GM23248 (cell line): ENCODE measurements at regions not wholly inside any gene's neighbourhood (a gene's known extent, or its start where the extent isn't known, plus 50 kb on each side); places are given as distances from the start of the nearest gene placed in this dataset.
A peak's percentile ranks its signal among the peaks of the same experiment; 100 is the strongest.

ENCODE experiments used
- DNase-seq: peaks from one replicate; pipeline ENCODE4 v3.0.0-alpha.2; 2015
- H2AFZ ChIP-seq: fragments of 200-600 bp; sonication (generic); 2 replicates; pipeline ENCODE4 v1.6.1; 2016; ENCODE audit warnings: antibody characterized with exemption
- H3F3A ChIP-seq: fragments of 200-600 bp; sonication (generic); 2 replicates; pipeline ENCODE4 v1.6.1; 2016; ENCODE audit warnings: mild to moderate bottlenecking, antibody characterized with exemption, mixed run types; ENCODE audit not compliant: insufficient read depth
- H3K27ac ChIP-seq: fragments of 200-600 bp; sonication (generic); 2 replicates; pipeline ENCODE4 v1.5.1; 2016; ENCODE audit warnings: mild to moderate bottlenecking
- H3K27me3 ChIP-seq: fragments of 200-600 bp; sonication (generic); replicated peaks from 2 replicates; pipeline ENCODE4 v1.6.1; 2016; ENCODE audit warnings: mild to moderate bottlenecking; ENCODE audit not compliant: insufficient read depth
- H3K36me3 ChIP-seq: fragments of 200-600 bp; sonication (generic); 2 replicates; pipeline ENCODE4 v1.6.1; 2016; ENCODE audit warnings: low read depth, mild to moderate bottlenecking
- H3K4me1 ChIP-seq: fragments of 200-600 bp; sonication (generic); 2 replicates; pipeline ENCODE4 v1.6.1; 2016; ENCODE audit warnings: mild to moderate bottlenecking; ENCODE audit not compliant: insufficient read depth
- H3K4me2 ChIP-seq: fragments of 200-600 bp; sonication (generic); one replicate; pipeline ENCODE4 v1.6.1; 2016; ENCODE audit warnings: mild to moderate bottlenecking; ENCODE audit not compliant: unreplicated experiment
- H3K4me3 ChIP-seq: fragments of 200-600 bp; sonication (generic); 2 replicates; pipeline ENCODE4 v1.5.1; 2016; ENCODE audit warnings: mild to moderate bottlenecking
- H3K79me2 ChIP-seq: fragments of 200-600 bp; sonication (generic); 2 replicates; pipeline ENCODE4 v1.6.1; 2016; ENCODE audit warnings: mild to moderate bottlenecking; ENCODE audit not compliant: insufficient read depth
- H3K9ac ChIP-seq: fragments of 200-600 bp; sonication (generic); 2 replicates; pipeline ENCODE4 v1.6.1; 2016; ENCODE audit warnings: mild to moderate bottlenecking
- H3K9me2 ChIP-seq: fragments of 200-600 bp; sonication (generic); 2 replicates; pipeline ENCODE4 v1.6.1; 2016; ENCODE audit warnings: mixed run types, mild to moderate bottlenecking, moderate library complexity; ENCODE audit not compliant: insufficient read depth
- H3K9me3 ChIP-seq: fragments of 200-600 bp; sonication (generic); one replicate; pipeline ENCODE4 v1.6.1; 2017; ENCODE audit warnings: low read depth
- H4K20me1 ChIP-seq: fragments of 200-600 bp; sonication (generic); 2 replicates; pipeline ENCODE4 v1.6.0; 2016; ENCODE audit not compliant: insufficient read depth
- EZH2 ChIP-seq: fragments of 200-600 bp; sonication (generic); IDR thresholded peaks from 2 replicates; pipeline ENCODE4 v1.6.1; 2018; ENCODE audit warnings: antibody characterized with exemption, mild to moderate bottlenecking; ENCODE audit not compliant: insufficient read depth, poor library complexity, severe bottlenecking
- EZH2phosphoT487 ChIP-seq: fragments of 200-600 bp; sonication (generic); IDR thresholded peaks from 2 replicates; pipeline ENCODE4 v1.6.1; 2018; ENCODE audit warnings: antibody characterized with exemption, moderate library complexity, mild to moderate bottlenecking, low read depth; ENCODE audit not compliant: insufficient read depth
- WGBS, 2 experiments: methylation state at CpG; one replicate each; pipeline ENCODE4 v1.1.6; 2015 to 2017; ENCODE audit warnings: low lambda C conversion rate in 2 of 2, low coverage in 1 of 2; ENCODE audit errors: missing lambda C conversion rate in 2 of 2; 5-methylcytosine and 5-hydroxymethylcytosine counted together
- in situ Hi-C: fragments of 300-500 bp; cut with MboI; formaldehyde crosslinking; loops from 2 replicates; pipeline ENCODE4 v1.15.0; 2020

DNA sequence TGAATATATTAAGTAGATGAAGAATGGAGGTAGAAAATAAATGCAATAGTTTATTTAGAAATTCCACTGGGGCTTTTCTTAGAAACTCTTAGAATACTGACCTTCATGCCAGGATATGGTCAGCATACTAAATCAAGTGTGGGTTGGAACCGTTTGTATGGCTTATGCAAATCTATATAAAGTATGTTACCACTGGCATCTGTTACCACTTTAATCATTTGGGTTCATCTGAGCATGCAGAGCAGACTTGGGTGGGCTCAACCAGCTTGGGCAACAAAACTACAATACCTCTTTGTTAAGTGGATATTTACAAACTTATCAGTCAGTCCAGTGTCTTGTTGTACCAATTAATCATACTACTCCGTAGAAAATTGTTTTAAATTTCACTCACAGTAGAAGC, 125.8 kb downstream of the CRPPA start:
- 54 to 58% methylated on average over 2 of the region's 2 CpGs for WGBS, 2 experiments
- Histone ChIP-seq H3K9me3 (no peaks in the 10 kb centered on the region), H3F3A (no peaks in the 10 kb centered on the region), H3K27me3 (no peaks in the 10 kb centered on the region), H3K4me3 (no peak overlapping the region), H2AFZ (no peak overlapping the region), H3K4me1 (no peaks in the 10 kb centered on the region), H3K27ac (no peak overlapping the region), H3K9ac (no peak overlapping the region), H3K79me2 (no peaks in the 10 kb centered on the region), H3K36me3 (no peaks in the 10 kb centered on the region), H3K4me2 (no peak overlapping the region), H4K20me1 (no peaks in the 10 kb centered on the region), H3K9me2 (no peaks in the 10 kb centered on the region)
- no peak for DNase-seq
- in situ Hi-C loops, result no loop called here
- TF ChIP-seq EZH2 (no peak), EZH2phosphoT487 (no peak)

DNA sequence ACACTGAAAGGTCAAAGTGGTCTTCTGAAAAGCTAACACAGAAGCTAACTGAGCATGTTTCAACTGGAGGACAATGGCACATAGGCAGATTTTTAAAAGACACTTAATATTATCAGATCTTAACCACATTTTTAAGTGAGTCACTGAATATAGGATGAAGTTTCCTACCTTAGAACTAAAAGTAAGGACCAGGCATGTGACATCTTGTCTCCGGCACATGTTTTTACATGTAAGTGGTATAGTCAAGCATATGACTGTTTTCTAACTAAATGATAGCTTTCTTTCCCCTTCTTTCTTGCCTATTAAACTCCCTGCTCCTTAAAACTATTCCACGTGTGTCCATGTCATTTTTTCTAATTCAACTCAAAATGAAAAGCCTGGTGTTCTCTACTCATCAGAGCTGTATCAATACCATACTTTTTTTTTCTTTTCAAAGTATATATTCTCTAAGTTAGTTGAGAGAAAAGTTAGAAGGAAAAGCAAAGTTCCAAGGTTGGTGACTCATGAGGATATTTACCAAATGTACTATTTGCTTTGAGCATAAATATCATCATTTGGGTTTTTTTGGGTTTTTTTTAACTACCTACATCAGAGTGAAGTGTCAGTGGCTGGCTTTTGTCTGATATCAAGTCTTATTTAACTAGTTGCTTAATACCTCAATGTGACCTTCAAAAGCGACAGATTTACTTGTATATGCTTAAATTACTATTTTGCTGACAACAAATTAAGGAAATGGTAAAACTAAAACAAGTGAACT, 127.5 kb downstream of the CRPPA start:
- Histone ChIP-seq H3K27ac (no peak overlapping the region), H3K4me3 (no peak overlapping the region), H3K79me2 (no peaks in the 10 kb centered on the region), H3K9me2 (no peaks in the 10 kb centered on the region), H3F3A (no peaks in the 10 kb centered on the region), H3K36me3 (no peaks in the 10 kb centered on the region), H3K4me2 (no peak overlapping the region), H3K9ac (no peak overlapping the region), H4K20me1 (no peaks in the 10 kb centered on the region), H3K4me1 (no peaks in the 10 kb centered on the region), H3K9me3 (no peaks in the 10 kb centered on the region), H2AFZ (no peak overlapping the region), H3K27me3 (no peaks in the 10 kb centered on the region)
- DNase-seq, result peak; percentile 2
- in situ Hi-C loops, result no loop called here
- TF ChIP-seq EZH2phosphoT487 (no peak), EZH2 (no peak)
- WGBS, 2 experiments, result 77 to 86% methylated on average over 3 of the region's 3 CpGs

DNA sequence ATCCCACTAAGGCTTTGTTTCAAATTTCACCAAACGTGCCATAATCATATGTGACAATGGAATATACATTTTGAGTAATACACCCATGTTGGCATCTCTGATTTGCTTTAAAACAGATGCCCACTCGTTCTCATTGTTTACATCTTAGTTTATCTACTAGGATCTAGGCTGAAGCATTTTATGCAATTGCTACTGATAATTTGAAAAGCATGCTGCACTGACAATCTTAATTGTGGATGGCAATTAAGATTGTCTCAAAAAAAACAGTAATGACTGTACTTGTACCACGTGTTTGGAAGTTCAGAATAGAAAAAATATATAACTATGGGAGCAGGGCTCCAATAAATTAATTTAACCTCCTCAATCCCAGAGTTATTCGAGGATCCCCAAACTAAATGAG, 136.8 kb downstream of the CRPPA start:
- no peaks in the 10 kb centered on the region for H3K36me3 ChIP-seq
- H2AFZ ChIP-seq, result no peak overlapping the region
- no peaks in the 10 kb centered on the region for H3F3A ChIP-seq
- H3K9ac ChIP-seq, result no peak overlapping the region
- no peak overlapping the region for H3K4me2 ChIP-seq
- TF ChIP-seq EZH2 (no peak), EZH2phosphoT487 (no peak)
- no peak for DNase-seq
- H4K20me1 ChIP-seq, result no peaks in the 10 kb centered on the region
- no peaks in the 10 kb centered on the region for H3K27me3 ChIP-seq
- in situ Hi-C loops, result no loop called here
- no peaks in the 10 kb centered on the region for H3K9me2 ChIP-seq
- no peaks in the 10 kb centered on the region for H3K79me2 ChIP-seq
- no peak overlapping the region for H3K27ac ChIP-seq
- WGBS, 2 experiments, result 53 to 59% methylated on average over 4 of the region's 4 CpGs
- H3K4me1 ChIP-seq, result no peaks in the 10 kb centered on the region
- no peaks in the 10 kb centered on the region for H3K9me3 ChIP-seq
- H3K4me3 ChIP-seq, result no peak overlapping the region

DNA sequence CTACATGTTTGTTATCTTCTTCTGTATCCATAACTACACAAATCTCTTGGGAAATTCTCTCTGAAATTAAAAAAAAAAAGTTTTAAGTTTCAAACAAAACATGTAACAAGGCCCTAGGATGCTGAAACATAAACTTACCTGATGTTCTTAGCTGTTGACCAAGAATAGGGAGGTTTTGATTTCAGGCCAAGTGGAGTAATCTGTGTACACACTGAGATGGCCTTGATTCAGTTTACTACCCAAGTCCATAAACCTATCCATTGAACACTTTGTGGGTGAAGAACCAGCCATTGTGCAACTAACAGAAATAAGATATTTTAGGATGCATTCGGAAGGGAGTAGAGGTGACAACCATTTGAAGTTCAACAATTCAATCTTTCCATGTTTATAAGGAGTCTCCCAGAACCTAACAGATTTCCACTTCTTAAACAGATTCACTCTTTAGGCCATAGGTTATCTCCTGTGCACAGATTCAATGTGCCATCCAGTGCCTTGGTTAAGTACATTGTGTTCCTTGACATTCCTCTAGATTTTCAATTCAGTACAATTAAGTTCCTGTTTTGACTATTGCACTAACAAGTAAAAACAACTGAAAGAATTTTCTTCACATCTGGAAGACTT, 143.1 kb downstream of the CRPPA start:
- Histone ChIP-seq H3K9me2 (no peaks in the 10 kb centered on the region), H3K4me3 (no peak overlapping the region), H3K4me1 (no peaks in the 10 kb centered on the region), H3K9ac (no peak overlapping the region), H3K4me2 (no peak overlapping the region), H3K9me3 (no peaks in the 10 kb centered on the region), H3F3A (no peaks in the 10 kb centered on the region), H3K36me3 (no peaks in the 10 kb centered on the region), H3K27me3 (no peaks in the 10 kb centered on the region), H3K27ac (no peak overlapping the region), H3K79me2 (no peaks in the 10 kb centered on the region), H4K20me1 (no peaks in the 10 kb centered on the region), H2AFZ (no peak overlapping the region)
- in situ Hi-C loops, result no loop called here
- no peak for TF ChIP-seq EZH2
- no peak for TF ChIP-seq EZH2phosphoT487
- no peak for DNase-seq
- WGBS, 2 experiments, result 62 to 70% methylated on average over 1 of the region's 1 CpG
